K562 (cell line): ENCODE measurements at regions not wholly inside any gene's neighbourhood (a gene's known extent, or its start where the extent isn't known, plus 50 kb on each side); places are given as distances from the start of the nearest gene placed in this dataset.

Experiments
- ATF6 ChIP-seq: sonication (generic); formaldehyde crosslinking; IDR thresholded peaks from 2 replicates; pipeline ENCODE4 v1.4.0; 2020; ENCODE audit warnings: mild to moderate bottlenecking, missing genetic modification reagents
- BCL6 ChIP-seq: fragments of 250-450 bp; sonication (Bioruptor Pico); IDR thresholded peaks from 2 replicates; pipeline ENCODE4 v1.4.0; 2020
- BHLHE40 ChIP-seq: IDR thresholded peaks from 2 replicates; pipeline ENCODE4 v1.6.1; 2011; ENCODE audit warnings: low read length, improper control_type of control experiment
- BMI1 ChIP-seq: fragments of 150-350 bp; IDR thresholded peaks from 2 replicates; pipeline ENCODE4 v1.6.1; 2014; ENCODE audit warnings: low read length
- BRCA1 ChIP-seq, 2 experiments: fragments of 450-650 bp in 1 of 2; sonication (generic) in 1 of 2; formaldehyde crosslinking in 1 of 2; IDR thresholded peaks; 2 replicates each; pipeline versions ENCODE4 v1.5.0 to v1.6.1; 2017 to 2020; ENCODE audit warnings: mild to moderate bottlenecking in 1 of 2, missing genetic modification reagents in 1 of 2
- CREB3 ChIP-seq: fragments of 450-650 bp; conservative IDR thresholded peaks from 2 replicates; pipeline ENCODE4 v1.6.1; 2016; ENCODE audit warnings: missing genetic modification characterization, low read depth, mild to moderate bottlenecking, missing compliant biosample characterization, moderate library complexity
- DDX20 ChIP-seq: fragments of 450-650 bp; IDR thresholded peaks from 2 replicates; pipeline ENCODE4 v1.6.1; 2016; ENCODE audit warnings: missing genetic modification characterization, low read depth, mild to moderate bottlenecking, missing compliant biosample characterization, moderate library complexity
- EP400 ChIP-seq: fragments of 450-650 bp; IDR thresholded peaks from 2 replicates; pipeline ENCODE4 v1.6.1; 2017; ENCODE audit warnings: antibody characterized with exemption, mild to moderate bottlenecking, moderate library complexity
- ESRRA ChIP-seq: fragments of 450-650 bp; IDR thresholded peaks from 2 replicates; pipeline ENCODE4 v1.6.1; 2014; ENCODE audit warnings: low read depth, mild to moderate bottlenecking, moderate library complexity, borderline replicate concordance
- GABPB2 ChIP-seq: fragments of 250-450 bp; sonication (Bioruptor Pico); conservative IDR thresholded peaks from 2 replicates; pipeline ENCODE4 v1.5.1; 2021; ENCODE audit warnings: mild to moderate bottlenecking
- ILF3 ChIP-seq: fragments of 450-650 bp; IDR thresholded peaks from 2 replicates; pipeline ENCODE4 v1.6.1; 2018; ENCODE audit warnings: antibody characterized with exemption, mild to moderate bottlenecking, moderate library complexity, borderline replicate concordance
- KLF10 ChIP-seq: fragments of 250-450 bp; sonication (Bioruptor Pico); IDR thresholded peaks from 2 replicates; pipeline ENCODE4 v1.6.1; 2021; ENCODE audit warnings: matching md5 sums
- KLF16 ChIP-seq: IDR thresholded peaks from 2 replicates; pipeline ENCODE4 v1.6.1; 2016; ENCODE audit warnings: antibody characterized with exemption
- L3MBTL2 ChIP-seq: fragments of 450-650 bp; IDR thresholded peaks from 2 replicates; pipeline ENCODE4 v1.6.1; 2016; ENCODE audit warnings: mild to moderate bottlenecking, moderate library complexity
- MEF2A ChIP-seq: IDR thresholded peaks from 2 replicates; pipeline ENCODE4 v1.6.1; 2011; ENCODE audit warnings: low read depth, mild to moderate bottlenecking, low read length, moderate library complexity; ENCODE audit not compliant: control insufficient read depth
- NFXL1 ChIP-seq: fragments of 450-650 bp; formaldehyde crosslinking; IDR thresholded peaks from 2 replicates; pipeline ENCODE4 v1.4.0; 2021; ENCODE audit warnings: mild to moderate bottlenecking
- POLR2A ChIP-seq: fragments of 450-650 bp; conservative IDR thresholded peaks from 2 replicates; pipeline ENCODE4 v1.6.1; 2016
- PTTG1 ChIP-seq: fragments of 450-650 bp; IDR thresholded peaks from 2 replicates; pipeline ENCODE4 v1.6.1; 2016; ENCODE audit warnings: low read depth, mild to moderate bottlenecking, missing genetic modification characterization, missing compliant biosample characterization
- RBFOX2 ChIP-seq: fragments of 200-400 bp; formaldehyde crosslinking; IDR thresholded peaks from 2 replicates; pipeline ENCODE4 v1.6.1; 2017; ENCODE audit warnings: low read depth, mild to moderate bottlenecking, low read length, moderate library complexity
- ZC3H8 ChIP-seq: fragments of 450-650 bp; IDR thresholded peaks from 2 replicates; pipeline ENCODE4 v1.6.1; 2017
- ZNF561 ChIP-seq: fragments of 450-650 bp; formaldehyde crosslinking; conservative IDR thresholded peaks from 2 replicates; pipeline ENCODE4 v1.4.0; 2020; ENCODE audit warnings: mild to moderate bottlenecking, moderate library complexity
- ZNF778 ChIP-seq: fragments of 450-650 bp; formaldehyde crosslinking; IDR thresholded peaks from 2 replicates; pipeline ENCODE4 v1.4.0; 2020; ENCODE audit warnings: mild to moderate bottlenecking, moderate library complexity
- TF ChIP-seq, protein P1 (sequence below): fragments of 450-650 bp; formaldehyde crosslinking; IDR thresholded peaks from 2 replicates; pipeline ENCODE4 v1.4.0; 2020; ENCODE audit warnings: mild to moderate bottlenecking, moderate library complexity
- TF ChIP-seq, protein P2 (sequence below): fragments of 450-650 bp; conservative IDR thresholded peaks from 2 replicates; pipeline ENCODE4 v1.6.1; 2016; ENCODE audit warnings: missing genetic modification characterization, low read depth, mild to moderate bottlenecking, control low read depth, missing compliant biosample characterization

DNA sequence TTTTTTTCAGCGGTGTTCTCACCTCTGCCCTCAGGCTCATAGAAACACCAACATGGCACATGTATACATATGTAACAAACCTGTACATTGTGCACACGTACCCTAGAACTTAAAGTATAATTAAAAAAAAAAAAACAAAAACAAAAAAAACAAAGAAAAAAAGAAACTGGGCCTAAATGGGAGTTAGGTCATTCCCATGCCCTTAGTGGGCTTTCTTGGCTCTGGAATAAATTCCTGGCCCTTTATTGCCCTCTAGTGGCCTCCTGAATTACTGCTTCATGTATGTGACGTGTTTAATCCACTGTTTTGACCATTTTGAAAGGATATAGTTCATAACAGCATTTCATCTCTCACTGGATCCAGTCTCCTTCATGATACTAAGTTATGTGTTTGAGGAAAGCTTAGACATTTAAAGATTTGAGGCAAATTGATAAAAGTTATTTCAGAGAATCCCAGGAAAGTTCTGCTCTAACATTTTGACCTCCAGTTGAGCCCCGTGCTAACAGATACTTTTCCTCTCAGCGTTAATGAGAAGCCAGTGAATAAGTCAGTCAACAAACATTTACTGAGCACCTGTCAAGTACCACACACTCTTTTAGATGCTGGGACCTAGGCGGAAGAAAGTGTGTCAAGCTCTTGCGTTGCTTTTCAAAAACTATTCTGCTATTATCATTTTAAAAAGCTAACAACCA, 54.7 kb upstream of the SYPL1 start (continued):
- TF ChIP-seq CREB3 (tag) (no peak), ILF3 (no peak), ZC3H8 (no peak), NFXL1 (CRISPR knock-in tag) (no peak), BHLHE40 (no peak), POLR2A (no peak), GABPB2 (no peak), BRCA1 (IDR thresholded peaks at IDR 0.05) (no peak), BRCA1 (CRISPR knock-in tag; IDR thresholded peaks at IDR 0.05) (no peak), KLF16 (peak; percentile 70; the same call in 1 of the 2 replicates), MEF2A (no peak), EP400 (no peak), KLF10 (CRISPR knock-in tag) (no peak), BCL6 (CRISPR knock-in tag) (no peak), ATF6 (CRISPR knock-in tag) (no peak), ESRRA (no peak), BMI1 (no peak), ZNF778 (no peak), ZNF561 (CRISPR knock-in tag) (no peak), DDX20 (tag) (no peak), RBFOX2 (no peak), L3MBTL2 (no peak), PTTG1 (tag) (no peak)
- TF ChIP-seq, protein P1, sequence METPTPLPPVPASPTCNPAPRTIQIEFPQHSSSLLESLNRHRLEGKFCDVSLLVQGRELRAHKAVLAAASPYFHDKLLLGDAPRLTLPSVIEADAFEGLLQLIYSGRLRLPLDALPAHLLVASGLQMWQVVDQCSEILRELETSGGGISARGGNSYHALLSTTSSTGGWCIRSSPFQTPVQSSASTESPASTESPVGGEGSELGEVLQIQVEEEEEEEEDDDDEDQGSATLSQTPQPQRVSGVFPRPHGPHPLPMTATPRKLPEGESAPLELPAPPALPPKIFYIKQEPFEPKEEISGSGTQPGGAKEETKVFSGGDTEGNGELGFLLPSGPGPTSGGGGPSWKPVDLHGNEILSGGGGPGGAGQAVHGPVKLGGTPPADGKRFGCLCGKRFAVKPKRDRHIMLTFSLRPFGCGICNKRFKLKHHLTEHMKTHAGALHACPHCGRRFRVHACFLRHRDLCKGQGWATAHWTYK, result no peak
- TF ChIP-seq, protein P2, sequence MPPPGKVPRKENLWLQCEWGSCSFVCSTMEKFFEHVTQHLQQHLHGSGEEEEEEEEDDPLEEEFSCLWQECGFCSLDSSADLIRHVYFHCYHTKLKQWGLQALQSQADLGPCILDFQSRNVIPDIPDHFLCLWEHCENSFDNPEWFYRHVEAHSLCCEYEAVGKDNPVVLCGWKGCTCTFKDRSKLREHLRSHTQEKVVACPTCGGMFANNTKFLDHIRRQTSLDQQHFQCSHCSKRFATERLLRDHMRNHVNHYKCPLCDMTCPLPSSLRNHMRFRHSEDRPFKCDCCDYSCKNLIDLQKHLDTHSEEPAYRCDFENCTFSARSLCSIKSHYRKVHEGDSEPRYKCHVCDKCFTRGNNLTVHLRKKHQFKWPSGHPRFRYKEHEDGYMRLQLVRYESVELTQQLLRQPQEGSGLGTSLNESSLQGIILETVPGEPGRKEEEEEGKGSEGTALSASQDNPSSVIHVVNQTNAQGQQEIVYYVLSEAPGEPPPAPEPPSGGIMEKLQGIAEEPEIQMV (tag), result no peak
